ENCODE measurements at regions not wholly inside any gene's neighbourhood (a gene's known extent, or its start where the extent isn't known, plus 50 kb on each side); places are given as distances from the start of the nearest gene placed in this dataset.

DNA sequence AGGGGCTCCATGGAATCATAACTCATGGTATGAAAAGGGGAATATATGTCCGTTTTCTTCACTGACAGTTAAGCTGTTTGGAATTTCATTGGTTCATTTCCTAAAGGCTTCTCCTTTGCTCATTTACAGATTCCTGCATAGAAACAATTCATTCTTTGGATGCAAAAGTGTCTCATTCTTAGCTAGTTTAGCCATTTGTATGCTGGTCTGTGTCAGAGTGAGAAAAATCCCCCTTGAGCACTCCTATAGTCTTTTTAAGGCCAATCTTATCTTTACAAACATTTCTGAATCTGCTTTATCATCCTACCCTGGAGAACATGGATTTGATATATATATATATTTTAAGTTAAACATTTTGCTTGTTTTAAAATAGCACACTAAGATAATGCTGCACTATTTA is 1260.9 kb upstream of the NRXN1 start:
- H3K79me2 ChIP-seq (ENCODE audit: control insufficient read depth, insufficient read depth, low read length), result no peaks in the 10 kb centered on the region
- H4K20me1 ChIP-seq (ENCODE audit: control insufficient read depth, extremely low read depth, insufficient read depth, low read length), result no peaks in the 10 kb centered on the region
- TF ChIP-seq CTCF (optimal IDR thresholded peaks at IDR 0.05 in 1 of 3, IDR thresholded peaks at IDR 0.05 in 1 of 3, conservative IDR thresholded peaks at IDR 0.05 in 1 of 3; ENCODE audit: extremely low read depth in 1 of 3, insufficient read depth in 2 of 3, low read length in 3 of 3) (no peak), EZH2 (IDR thresholded peaks at IDR 0.05; ENCODE audit: low read length) (no peak)
- no peaks in the 10 kb centered on the region for H3K4me1 ChIP-seq (ENCODE audit: control insufficient read depth, extremely low read depth, insufficient read depth, low read length)
- FAIRE-seq (no peak), DNase-seq (ENCODE audit: low read depth, low spot score) (no peak)
- no peaks in the 10 kb centered on the region for H3K9me1 ChIP-seq (ENCODE audit: control insufficient read depth, extremely low read depth, insufficient read depth, low read length)
- H3K27ac ChIP-seq (ENCODE audit: control insufficient read depth, insufficient read depth, low read length), result no peak overlapping the region
- H3K9me3 ChIP-seq (ENCODE audit: control insufficient read depth, low read depth, low read length), result no peaks in the 10 kb centered on the region
- H2AFZ ChIP-seq (ENCODE audit: control insufficient read depth, low read length), result no peak overlapping the region
- H3K27me3 ChIP-seq (ENCODE audit: control insufficient read depth, extremely low read depth, insufficient read depth, low read length), result no peaks in the 10 kb centered on the region
- H3K9ac ChIP-seq (ENCODE audit: control insufficient read depth, extremely low read depth, insufficient read depth, low read length), result no peak overlapping the region
- no peak overlapping the region for H3K4me2 ChIP-seq (ENCODE audit: control insufficient read depth, extremely low read depth, insufficient read depth, low read depth, low read length)
- no peaks in the 10 kb centered on the region for H3K36me3 ChIP-seq (ENCODE audit: control insufficient read depth in 2 of 2, extremely low read depth in 1 of 2, insufficient read depth in 2 of 2, low read length in 2 of 2)
- no peak overlapping the region for H3K4me3 ChIP-seq (ENCODE audit: control insufficient read depth in 2 of 3, extremely low read depth in 1 of 3, insufficient read depth in 2 of 3, low read depth in 1 of 3, low read length in 3 of 3)
- dilution Hi-C loops (cut with MboI; ENCODE audit: extremely low pct_ligation_motif_present, low sequenced_read_pairs), result no loop called here

DNA sequence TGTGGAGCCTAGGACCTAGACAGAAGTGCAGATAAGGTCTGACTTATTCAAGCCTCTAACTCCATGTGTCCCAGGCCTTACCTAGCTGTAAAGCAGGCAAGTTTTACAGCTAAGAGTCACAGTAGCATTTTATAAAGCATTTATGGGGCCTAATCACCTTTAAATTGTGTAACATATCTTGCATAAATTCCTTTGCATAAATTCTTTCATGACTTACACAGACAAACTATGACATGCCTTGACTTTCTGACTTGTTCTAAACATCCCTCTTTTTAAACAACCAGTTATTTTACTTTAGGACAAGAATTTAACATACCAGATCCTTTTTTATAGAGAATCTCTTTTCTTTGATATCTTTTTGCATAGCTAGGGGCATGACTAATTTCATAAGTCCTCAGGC is 1257.8 kb upstream of the NRXN1 start:
- no peak overlapping the region for H2AFZ ChIP-seq (ENCODE audit: control insufficient read depth, low read length)
- H3K4me1 ChIP-seq (ENCODE audit: control insufficient read depth, extremely low read depth, insufficient read depth, low read length), result no peaks in the 10 kb centered on the region
- no peak overlapping the region for H3K9ac ChIP-seq (ENCODE audit: control insufficient read depth, extremely low read depth, insufficient read depth, low read length)
- no peaks in the 10 kb centered on the region for H3K9me1 ChIP-seq (ENCODE audit: control insufficient read depth, extremely low read depth, insufficient read depth, low read length)
- no peaks in the 10 kb centered on the region for H3K36me3 ChIP-seq (ENCODE audit: control insufficient read depth in 2 of 2, extremely low read depth in 1 of 2, insufficient read depth in 2 of 2, low read length in 2 of 2)
- no peaks in the 10 kb centered on the region for H3K9me3 ChIP-seq (ENCODE audit: control insufficient read depth, low read depth, low read length)
- H3K27ac ChIP-seq (ENCODE audit: control insufficient read depth, insufficient read depth, low read length), result no peak overlapping the region
- DNase-seq (ENCODE audit: low read depth, low spot score) (no peak), FAIRE-seq (no peak)
- dilution Hi-C loops (cut with MboI; ENCODE audit: extremely low pct_ligation_motif_present, low sequenced_read_pairs), result no loop called here
- no peak overlapping the region for H3K4me3 ChIP-seq (ENCODE audit: control insufficient read depth in 2 of 3, extremely low read depth in 1 of 3, insufficient read depth in 2 of 3, low read depth in 1 of 3, low read length in 3 of 3)
- H4K20me1 ChIP-seq (ENCODE audit: control insufficient read depth, extremely low read depth, insufficient read depth, low read length), result no peaks in the 10 kb centered on the region
- H3K4me2 ChIP-seq (ENCODE audit: control insufficient read depth, extremely low read depth, insufficient read depth, low read depth, low read length), result no peak overlapping the region
- H3K27me3 ChIP-seq (ENCODE audit: control insufficient read depth, extremely low read depth, insufficient read depth, low read length), result no peaks in the 10 kb centered on the region
- no peaks in the 10 kb centered on the region for H3K79me2 ChIP-seq (ENCODE audit: control insufficient read depth, insufficient read depth, low read length)
- no peak for TF ChIP-seq CTCF (optimal IDR thresholded peaks at IDR 0.05 in 1 of 3, IDR thresholded peaks at IDR 0.05 in 1 of 3, conservative IDR thresholded peaks at IDR 0.05 in 1 of 3; ENCODE audit: extremely low read depth in 1 of 3, insufficient read depth in 2 of 3, low read length in 3 of 3)
- TF ChIP-seq EZH2 (IDR thresholded peaks at IDR 0.05; ENCODE audit: low read length), result no peak
